ENCODE measurements at regions not wholly inside any gene's neighbourhood (a gene's known extent, or its start where the extent isn't known, plus 50 kb on each side); places are given as distances from the start of the nearest gene placed in this dataset.
"Not testable (repeated sequence)": the region's sequence is repeated elsewhere in the genome, so short reads cannot be mapped to it uniquely, and the experiment has no call there.

GRCh38 chr2:81437456-81438000, 1133.0 kb upstream of the LRRTM1 start:
- no peak for DNase-seq (ENCODE audit: low read depth in 4 of 4, low spot score in 3 of 4)

DNA sequence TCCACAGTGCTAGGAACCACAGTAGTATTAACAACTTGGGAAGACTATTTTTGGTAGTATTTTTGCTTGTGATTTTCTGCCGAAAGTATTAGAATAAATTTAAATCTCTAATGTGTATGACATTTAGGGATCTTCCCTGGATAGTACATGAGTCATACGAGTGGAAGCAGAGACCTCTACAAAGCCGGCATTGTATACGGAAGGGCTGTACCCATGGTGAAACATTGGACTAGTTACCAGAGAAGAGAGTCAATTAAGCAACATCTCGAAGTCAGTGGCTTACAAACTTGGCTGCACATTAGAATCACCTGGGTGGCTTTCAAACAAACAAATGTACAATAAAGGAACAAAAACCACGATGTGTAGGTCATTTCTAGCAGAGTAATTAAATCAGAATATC, 1131.7 kb upstream of the LRRTM1 start:
- no peak for DNase-seq (ENCODE audit: low read depth in 4 of 4, low spot score in 3 of 4)

DNA sequence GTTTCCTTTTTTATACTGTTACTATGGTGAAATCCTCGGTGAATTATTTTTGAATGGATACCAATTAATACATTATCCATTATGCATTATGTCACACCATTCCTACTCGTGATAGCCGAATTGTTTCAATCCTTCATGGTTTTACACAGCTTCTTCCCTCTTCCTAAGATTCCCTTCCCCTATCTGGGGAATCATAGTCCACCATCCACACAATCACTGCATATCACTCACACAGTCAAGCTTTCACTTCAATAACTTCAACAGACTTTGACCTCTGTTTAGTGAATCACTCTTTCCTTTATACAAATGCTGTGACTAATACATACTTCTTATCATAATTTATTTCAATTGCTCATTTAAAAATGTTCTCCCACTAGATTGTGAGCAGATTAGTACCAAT, 1108.1 kb upstream of the LRRTM1 start:
- DNase-seq (ENCODE audit: low read depth in 4 of 4, low spot score in 3 of 4), result no peak

DNA sequence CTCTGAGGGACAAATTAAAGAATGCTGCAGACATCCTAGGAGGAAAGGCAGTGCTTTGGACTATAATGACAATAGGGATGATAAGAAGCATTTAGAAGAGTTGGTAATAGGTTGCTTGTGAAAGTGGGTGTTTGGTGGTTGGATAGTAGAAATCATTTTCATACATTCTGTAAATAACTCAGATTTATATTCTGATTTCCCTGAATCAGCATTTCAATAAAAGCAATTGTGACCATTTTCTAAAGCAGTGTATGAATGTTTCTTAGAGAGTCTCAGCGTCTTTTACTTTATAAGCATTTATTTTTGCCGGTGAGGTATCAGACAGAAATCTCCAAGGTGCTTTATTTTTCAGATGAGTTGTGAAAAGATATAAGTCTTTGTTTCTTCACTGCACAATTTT, 1099.0 kb upstream of the LRRTM1 start:
- DNase-seq (ENCODE audit: low read depth in 4 of 4, low spot score in 3 of 4), result no peak

DNA sequence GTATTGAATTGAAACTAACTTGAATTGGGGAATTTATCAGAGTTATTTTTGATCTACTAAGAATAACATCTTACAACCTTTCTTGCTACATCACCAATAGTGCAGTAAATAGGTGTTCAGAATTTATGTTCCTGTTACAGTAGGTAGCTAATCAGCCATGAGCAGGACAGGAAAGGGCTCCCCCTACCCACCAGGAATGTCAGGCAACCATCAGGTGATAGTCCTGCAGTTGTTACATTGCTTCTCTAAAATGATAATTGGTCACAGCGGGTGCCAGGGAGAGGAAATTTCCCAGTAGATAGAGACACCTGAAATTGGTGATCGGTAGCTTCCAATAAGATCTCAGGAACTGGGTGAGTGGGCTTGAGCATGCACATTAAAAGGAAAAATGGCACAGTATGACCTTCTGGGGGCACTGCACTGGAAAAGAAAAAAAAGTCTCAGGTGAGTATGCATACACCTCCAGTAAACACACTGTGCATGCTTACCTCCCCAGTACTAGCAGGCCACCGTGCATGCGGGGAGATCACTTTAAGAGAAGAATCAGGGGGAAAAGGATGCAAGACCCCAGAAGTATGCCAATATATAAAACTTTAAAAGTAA, 1092.0 kb upstream of the LRRTM1 start:
- no peak for DNase-seq (ENCODE audit: low read depth in 4 of 4, low spot score in 3 of 4)

GRCh38 chr2:81395746-81396145, 1091.2 kb upstream of the LRRTM1 start:
- DNase-seq (ENCODE audit: low read depth in 4 of 4, low spot score in 3 of 4), result no peak

DNA sequence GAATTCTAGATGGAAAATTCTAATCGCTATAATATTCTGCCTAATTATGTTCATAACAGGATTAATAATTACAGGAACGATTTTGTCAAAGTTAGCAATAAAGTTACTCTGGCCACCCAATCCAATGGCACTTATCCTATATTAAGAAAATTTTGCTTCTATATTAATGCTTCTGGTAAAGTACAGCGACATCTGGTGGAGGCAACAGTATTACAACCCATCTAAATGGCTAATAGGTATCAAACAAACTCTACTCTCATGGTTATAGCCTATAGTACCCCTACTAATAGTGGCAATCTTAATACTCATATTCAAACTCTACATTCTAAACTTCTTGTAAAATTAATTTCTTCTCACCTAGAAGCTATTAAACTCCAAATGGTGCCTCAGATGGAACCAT, 1084.7 kb upstream of the LRRTM1 start:
- no peak for DNase-seq (ENCODE audit: low read depth in 4 of 4, low spot score in 3 of 4)

DNA sequence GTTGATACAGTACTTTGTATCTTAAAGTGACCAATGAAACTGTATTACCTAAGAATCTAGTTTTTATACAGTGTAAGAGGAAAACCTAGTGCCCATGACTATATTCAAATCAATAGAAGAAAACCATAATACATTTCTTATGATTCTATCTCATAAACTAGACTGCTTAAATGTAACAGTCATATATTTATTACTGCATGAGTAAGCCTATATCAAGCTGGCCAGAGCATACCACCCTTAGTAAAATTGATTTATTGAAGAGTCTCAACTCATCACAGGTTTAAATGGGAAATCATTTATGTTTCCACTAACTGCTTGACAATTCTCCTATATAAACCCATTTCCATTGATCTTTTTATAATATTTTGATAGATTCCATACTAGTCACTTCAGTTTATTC, 1059.2 kb upstream of the LRRTM1 start:
- DNase-seq (ENCODE audit: low read depth in 4 of 4, low spot score in 3 of 4), result no peak

- DNase-seq (ENCODE audit: low read depth in 4 of 4, low spot score in 3 of 4), result not testable (repeated sequence)
Measured at GRCh38 chr2:81362468-81362867, 1057.9 kb upstream of the LRRTM1 start.

- no peak for DNase-seq (ENCODE audit: low read depth in 4 of 4, low spot score in 3 of 4)
Measured at GRCh38 chr2:81355436-81355835, 1050.9 kb upstream of the LRRTM1 start.

DNA sequence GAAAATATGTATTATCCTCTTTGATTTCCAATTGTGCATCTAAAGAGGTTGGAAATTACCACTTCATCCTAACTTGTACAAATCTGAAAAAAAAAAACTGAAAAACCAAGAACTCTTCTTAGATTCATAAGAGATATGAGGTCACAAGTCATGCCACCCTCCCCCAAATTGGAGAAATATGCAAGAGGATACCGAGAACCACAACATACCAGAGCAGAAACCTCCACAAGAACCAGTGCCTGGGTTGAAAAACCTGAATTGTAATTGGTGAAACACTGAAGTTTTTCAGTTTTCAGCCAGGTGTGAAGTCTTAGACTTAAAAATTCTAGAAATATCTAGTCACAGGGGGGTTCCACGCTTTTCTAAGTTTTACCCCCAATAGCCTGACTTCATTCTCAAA, 1029.5 kb upstream of the LRRTM1 start:
- DNase-seq (ENCODE audit: low read depth in 4 of 4, low spot score in 3 of 4), result no peak

DNA sequence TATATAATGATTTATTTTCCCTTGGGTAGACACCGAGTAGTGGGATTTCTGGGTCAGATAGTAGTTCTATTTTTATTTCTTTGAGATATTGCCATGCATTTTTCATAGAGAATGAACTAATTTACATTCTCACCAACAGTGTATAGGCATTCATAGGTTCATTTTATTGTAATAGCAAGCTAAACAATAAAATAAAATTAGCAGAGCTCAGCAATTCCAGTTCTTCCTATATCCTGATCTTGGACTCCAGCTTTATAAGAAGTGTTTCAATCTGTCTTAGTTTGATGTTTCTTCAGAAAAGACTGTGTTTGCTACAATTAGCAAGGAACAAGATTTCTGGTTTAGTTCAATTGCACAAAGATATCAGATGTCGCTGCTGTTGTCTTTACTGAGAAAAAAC, 1024.4 kb upstream of the LRRTM1 start:
- DNase-seq (ENCODE audit: low read depth in 4 of 4, low spot score in 3 of 4), result no peak

DNA sequence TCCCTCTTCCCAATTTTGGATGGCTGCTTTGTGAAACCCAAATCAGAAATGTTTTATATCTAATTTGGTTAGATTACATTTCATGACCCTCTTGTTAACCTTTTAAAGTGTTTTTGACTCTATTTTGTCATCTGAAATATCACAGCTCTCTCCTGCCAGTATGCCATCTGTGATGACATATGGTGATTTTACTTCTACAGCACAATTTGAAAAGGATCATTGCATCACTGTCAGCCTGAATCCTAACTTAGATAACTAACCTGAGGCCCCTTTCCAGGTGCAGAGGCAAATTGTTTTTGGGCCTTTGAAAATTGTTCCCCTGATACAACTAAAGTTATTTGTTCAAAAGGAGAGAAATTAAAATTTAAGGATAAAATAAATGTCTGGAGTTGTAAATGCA, 1023.4 kb upstream of the LRRTM1 start:
- no peak for DNase-seq (ENCODE audit: low read depth in 4 of 4, low spot score in 3 of 4)

GRCh38 chr2:81324046-81324445, 1019.5 kb upstream of the LRRTM1 start:
- DNase-seq (ENCODE audit: low read depth in 4 of 4, low spot score in 3 of 4), result no peak

DNA sequence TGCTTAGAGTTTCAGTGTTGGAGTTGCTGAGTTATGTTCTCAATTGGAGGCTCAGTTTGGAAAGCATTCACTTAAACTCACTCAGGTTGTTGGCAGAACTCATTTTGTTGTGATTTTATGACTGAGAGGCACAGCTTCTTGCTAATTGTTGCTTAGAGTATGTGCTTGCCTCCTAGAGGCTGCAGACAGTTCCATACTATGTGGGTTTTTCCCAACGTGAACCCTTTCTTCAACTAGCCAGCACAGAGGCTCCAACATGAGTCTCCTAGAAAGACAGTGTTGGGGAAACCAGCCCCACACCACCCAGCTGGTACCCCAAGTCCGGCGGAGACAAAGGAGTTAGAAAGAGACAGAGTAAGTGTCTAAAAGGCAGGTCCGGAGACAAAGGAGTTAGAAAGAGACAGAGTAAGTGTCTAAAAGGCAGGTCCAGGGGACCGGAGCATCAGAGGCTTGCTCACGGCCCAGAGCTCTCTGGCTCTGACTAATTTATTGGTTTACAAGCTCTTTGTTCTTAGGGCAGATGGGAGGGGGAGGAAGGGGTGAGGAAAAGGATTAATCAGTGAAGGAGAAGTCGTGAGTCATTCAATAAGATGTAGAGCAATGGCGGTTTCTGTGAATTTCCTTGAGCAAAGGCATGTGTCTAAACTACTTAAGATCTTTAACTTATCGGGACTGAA, 999.7 kb upstream of the LRRTM1 start:
- no peak for DNase-seq (ENCODE audit: low read depth in 4 of 4, low spot score in 3 of 4)

DNA sequence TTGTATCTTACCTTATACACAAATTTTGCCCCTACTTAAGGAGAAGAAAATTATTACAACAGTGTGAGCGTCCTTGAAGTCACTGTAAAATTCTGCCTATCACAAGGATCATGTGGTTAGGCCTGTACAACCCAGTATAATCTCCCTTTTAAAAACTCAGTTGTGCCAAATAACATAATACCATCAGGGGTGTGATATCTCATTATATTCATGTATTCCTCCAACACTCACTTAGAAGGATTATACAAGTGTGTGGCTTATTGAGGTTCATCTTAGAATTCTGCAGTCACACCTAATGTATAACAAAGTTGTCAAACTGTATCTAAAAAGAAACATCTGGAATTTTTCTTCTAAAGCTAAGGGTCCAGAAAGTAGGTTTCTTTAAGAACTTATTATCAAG, 998.8 kb upstream of the LRRTM1 start:
- DNase-seq (ENCODE audit: low read depth in 4 of 4, low spot score in 3 of 4), result no peak

DNA sequence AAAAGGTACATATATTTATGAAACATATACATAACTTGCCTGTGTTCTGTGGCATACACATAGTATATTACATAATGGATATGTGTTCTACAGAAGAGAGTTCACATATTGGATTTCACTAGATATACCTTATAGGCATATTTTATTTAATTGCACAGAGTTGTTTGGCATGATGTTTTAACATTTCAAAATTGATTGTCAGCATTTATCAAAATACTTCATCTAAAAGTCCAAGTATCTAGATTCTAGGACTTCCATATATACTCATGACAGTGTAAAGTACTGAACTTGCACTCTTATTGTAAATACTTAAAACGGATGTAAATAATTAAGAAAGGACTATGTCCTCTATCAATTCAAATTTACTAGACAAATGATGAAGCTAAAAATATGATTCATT, 995.3 kb upstream of the LRRTM1 start:
- DNase-seq (ENCODE audit: low read depth in 4 of 4, low spot score in 3 of 4), result no peak

DNA sequence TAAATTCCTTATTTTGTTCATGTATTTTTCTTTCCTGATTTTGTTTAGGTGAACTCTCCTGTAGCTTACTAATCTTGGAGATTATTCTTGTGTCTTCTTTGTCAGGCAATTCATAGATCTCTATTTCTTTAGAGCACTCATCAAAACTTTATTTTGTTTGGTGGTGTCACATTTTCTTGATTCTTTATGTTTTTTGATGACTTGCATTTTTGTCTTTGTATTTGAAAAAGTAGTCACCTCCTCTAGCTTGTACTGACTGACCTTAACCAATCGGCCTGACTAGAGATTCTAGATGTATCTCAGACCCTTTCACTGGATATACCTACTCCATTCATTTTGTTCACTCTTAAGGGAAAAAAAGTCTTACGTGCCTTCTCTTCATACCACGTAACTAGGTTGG, 986.3 kb upstream of the LRRTM1 start:
- no peak for DNase-seq (ENCODE audit: low read depth in 4 of 4, low spot score in 3 of 4)

- DNase-seq (ENCODE audit: low read depth in 4 of 4, low spot score in 3 of 4), result no peak
Measured at GRCh38 chr2:81283081-81283480, 978.5 kb upstream of the LRRTM1 start.

GRCh38 chr2:81282151-81282769, 977.7 kb upstream of the LRRTM1 start:
- DNase-seq (ENCODE audit: low read depth in 4 of 4, low spot score in 3 of 4), result no peak

GRCh38 chr2:81276595-81276994, 972.0 kb upstream of the LRRTM1 start:
- no peak for DNase-seq (ENCODE audit: low read depth in 4 of 4, low spot score in 3 of 4)

- peak in 2 of 4 donors; percentile 3 to 4 for DNase-seq (ENCODE audit: low read depth in 4 of 4, low spot score in 3 of 4)
Measured at GRCh38 chr2:81266106-81266505, 961.6 kb upstream of the LRRTM1 start.

All from right renal pelvis (tissue), 4 donors.